CD14-positive monocyte (primary cell): ENCODE measurements at regions not wholly inside any gene's neighbourhood (a gene's known extent, or its start where the extent isn't known, plus 50 kb on each side); places are given as distances from the start of the nearest gene placed in this dataset.

Experiments
- DNase-seq, 3 donors: peaks; one replicate each; pipeline ENCODE4 v3.0.0-alpha.2; 2011 to 2022
- H2AFZ ChIP-seq: 2 replicates; pipeline ENCODE4 v1.6.0; 2012; ENCODE audit warnings: mild to moderate bottlenecking, low read depth, low read length, inconsistent platforms; ENCODE audit not compliant: insufficient read depth, poor library complexity, severe bottlenecking
- H3K27ac ChIP-seq, 2 donors: 1 replicate in 1 of 2; 2 replicates in 1 of 2; pipeline ENCODE4 v1.5.1; 2012 to 2013; ENCODE audit warnings: low read length in 2 of 2, control low read depth in 1 of 2, inconsistent platforms in 1 of 2, low read depth in 1 of 2, mild to moderate bottlenecking in 1 of 2
- H3K27me3 ChIP-seq, 2 donors: one replicate each; pipeline versions ENCODE4 v1.6.0 to v1.6.1; 2011 to 2013; ENCODE audit warnings: low read length in 2 of 2; ENCODE audit not compliant: control insufficient read depth in 2 of 2, insufficient read depth in 2 of 2
- H3K36me3 ChIP-seq, 2 donors: replicated peaks in 1 of 2; 1 replicate in 1 of 2; 2 replicates in 1 of 2; pipeline versions ENCODE4 v1.5.1 to v1.6.1; 2012 to 2013; ENCODE audit warnings: low read length in 2 of 2, control low read depth in 1 of 2, inconsistent platforms in 1 of 2, mild to moderate bottlenecking in 1 of 2; ENCODE audit not compliant: insufficient read depth in 2 of 2, control insufficient read depth in 1 of 2
- H3K4me1 ChIP-seq, 2 donors: 1 replicate in 1 of 2; 2 replicates in 1 of 2; pipeline versions ENCODE4 v1.5.1 to v1.6.1; 2012 to 2013; ENCODE audit warnings: low read length in 2 of 2, control low read depth in 1 of 2, inconsistent platforms in 1 of 2, mild to moderate bottlenecking in 1 of 2, moderate library complexity in 1 of 2; ENCODE audit not compliant: insufficient read depth in 2 of 2, control insufficient read depth in 1 of 2
- H3K4me2 ChIP-seq: replicated peaks from 2 replicates; pipeline ENCODE3; 2012; ENCODE audit warnings: low read length, moderate library complexity, mild to moderate bottlenecking; ENCODE audit not compliant: poor library complexity, severe bottlenecking; ENCODE audit errors: extremely low read depth
- H3K4me3 ChIP-seq, 3 experiments: fragments of 200-600 bp in 1 of 3; sonication (generic) in 1 of 3; replicated peaks in 1 of 3; 1 replicate in 2 of 3; 2 replicates in 1 of 3; pipeline ENCODE4 v1.5.1; 2011 to 2013; ENCODE audit warnings: low read length in 3 of 3, mild to moderate bottlenecking in 3 of 3, control low read depth in 2 of 3, low read depth in 2 of 3, inconsistent platforms in 1 of 3, moderate library complexity in 1 of 3
- H3K79me2 ChIP-seq: 2 replicates; pipeline ENCODE4 v1.6.0; 2012; ENCODE audit warnings: mild to moderate bottlenecking, control low read depth, inconsistent platforms, low read length, moderate library complexity; ENCODE audit not compliant: insufficient read depth
- H3K9ac ChIP-seq: 2 replicates; pipeline ENCODE4 v1.6.0; 2017; ENCODE audit warnings: low read length, mild to moderate bottlenecking; ENCODE audit not compliant: insufficient read depth, poor library complexity, severe bottlenecking
- H3K9me3 ChIP-seq, 2 donors: replicated peaks in 1 of 2; 1 replicate in 1 of 2; 2 replicates in 1 of 2; pipeline versions ENCODE4 v1.5.1 to v1.6.1; 2012 to 2013; ENCODE audit warnings: low read length in 2 of 2, control low read depth in 1 of 2; ENCODE audit not compliant: control insufficient read depth in 1 of 2, insufficient read depth in 1 of 2
- H4K20me1 ChIP-seq: 2 replicates; pipeline ENCODE4 v1.6.0; 2012; ENCODE audit warnings: mild to moderate bottlenecking, low read length, control low read depth, moderate library complexity; ENCODE audit not compliant: insufficient read depth
- H3K27ac Mint-ChIP-seq, 7 donors: one replicate each; pipeline ENCODE4 v1.8.0; 2020; ENCODE audit warnings: mild to moderate bottlenecking in 7 of 7, mixed read lengths in 7 of 7, moderate library complexity in 6 of 7, inconsistent platforms in 2 of 7
- H3K27me3 Mint-ChIP-seq, 3 donors: one replicate each; pipeline ENCODE4 v1.8.0; 2021 to 2022; ENCODE audit warnings: low read depth in 3 of 3, mild to moderate bottlenecking in 3 of 3, mixed read lengths in 3 of 3, moderate library complexity in 3 of 3, inconsistent platforms in 1 of 3
- H3K36me3 Mint-ChIP-seq, 2 donors: one replicate each; pipeline ENCODE4 v1.8.0; 2020; ENCODE audit warnings: mixed read lengths in 2 of 2, inconsistent platforms in 1 of 2, mild to moderate bottlenecking in 1 of 2
- H3K4me1 Mint-ChIP-seq: one replicate; pipeline ENCODE4 v1.8.0; 2020; ENCODE audit warnings: mild to moderate bottlenecking, mixed read lengths
- H3K4me3 Mint-ChIP-seq, 2 donors: one replicate each; pipeline ENCODE4 v1.8.0; 2020; ENCODE audit warnings: mild to moderate bottlenecking in 2 of 2, mixed read lengths in 2 of 2, moderate library complexity in 1 of 2
- H3K9me3 Mint-ChIP-seq, 7 donors: one replicate each; pipeline ENCODE4 v1.8.0; 2020 to 2022; ENCODE audit warnings: mixed read lengths in 7 of 7, mild to moderate bottlenecking in 6 of 7, moderate library complexity in 6 of 7, inconsistent platforms in 2 of 7
- WGBS: methylation state at CpG from one replicate; pipeline ENCODE4 v1.1.5; 2013; ENCODE audit warnings: missing lambda C conversion rate; ENCODE audit not compliant: insufficient coverage; 5-methylcytosine and 5-hydroxymethylcytosine counted together
- intact Hi-C, 2 donors: fragments of 100-400 bp; cut with micrococcal nuclease; formaldehyde crosslinking; loops; one replicate each; pipeline versions ENCODE4 v1.15.0 to v1.15.1; 2023
- TF ChIP-seq, protein P1 (sequence below): fragments of 200-600 bp; IDR thresholded peaks from one replicate; pipeline ENCODE4 v1.8.0; 2022; ENCODE audit warnings: antibody characterized with exemption, mild to moderate bottlenecking

DNA sequence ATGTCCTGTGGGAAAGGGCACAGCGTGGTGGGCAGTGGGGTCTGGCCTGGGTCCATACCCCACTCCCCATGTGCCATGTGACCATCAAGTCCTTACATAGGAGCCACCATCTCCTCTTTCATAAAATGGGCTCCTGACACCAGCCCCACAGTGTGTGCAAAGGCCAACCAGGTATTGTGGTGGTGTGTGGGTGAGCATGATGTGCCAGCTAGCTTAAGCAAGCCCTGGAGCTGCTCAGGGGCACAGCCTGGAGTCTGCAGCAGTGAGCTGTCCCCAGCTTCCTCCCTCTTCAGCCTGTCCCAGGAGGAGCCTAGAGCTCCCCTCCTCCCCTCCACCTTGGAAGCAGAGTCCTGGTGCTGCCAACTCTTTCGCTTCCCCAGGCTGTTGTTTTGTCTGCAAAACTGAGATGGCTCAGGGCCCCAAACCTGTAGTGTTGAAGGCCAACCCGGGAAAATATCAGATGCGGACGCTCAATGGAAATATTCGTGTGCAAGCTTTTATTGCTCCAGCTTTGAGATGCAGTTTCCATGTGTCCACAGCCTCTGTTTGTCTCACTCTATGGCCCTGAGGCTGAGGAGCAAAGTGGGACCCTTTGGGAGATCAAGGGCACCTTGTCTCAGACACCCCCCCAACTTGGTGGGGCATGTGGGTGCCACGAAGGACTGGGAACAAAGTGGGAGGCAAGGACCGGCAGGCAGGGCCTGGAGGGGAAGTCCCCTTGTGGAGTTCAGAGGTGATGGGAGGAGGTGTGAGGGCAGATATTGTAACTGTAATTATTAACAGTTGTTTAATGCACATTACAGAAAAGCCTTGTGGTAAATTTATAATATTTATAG, 92.6 kb downstream of the CTTN start:
- 97% methylated on average over 5 of the region's 8 CpGs for WGBS
- no peaks in the 10 kb centered on the region for H3K27me3 ChIP-seq
- peaks cover 14 to 25% of the 10 kb centered on the region in 2 donors for H3K9me3 ChIP-seq
- DNase-seq, result no peak
- Mint-ChIP-seq H3K9me3 (peaks cover 13 to 26% (median 20%) of the 10 kb centered on the region in 7 donors), H3K27me3 (peaks cover 0 to 1% (median 1%) of the 10 kb centered on the region in 3 donors), H3K4me1 (peaks cover 11% of the 10 kb centered on the region), H3K4me3 (no peak overlapping the region), H3K27ac (no peak overlapping the region), H3K36me3 (no peaks in the 10 kb centered on the region)
- no peaks in the 10 kb centered on the region for H3K79me2 ChIP-seq
- H3K36me3 ChIP-seq, result no peaks in the 10 kb centered on the region
- peaks cover 0 to 4% of the 10 kb centered on the region in 2 donors for H3K4me1 ChIP-seq
- TF ChIP-seq, protein P1, sequence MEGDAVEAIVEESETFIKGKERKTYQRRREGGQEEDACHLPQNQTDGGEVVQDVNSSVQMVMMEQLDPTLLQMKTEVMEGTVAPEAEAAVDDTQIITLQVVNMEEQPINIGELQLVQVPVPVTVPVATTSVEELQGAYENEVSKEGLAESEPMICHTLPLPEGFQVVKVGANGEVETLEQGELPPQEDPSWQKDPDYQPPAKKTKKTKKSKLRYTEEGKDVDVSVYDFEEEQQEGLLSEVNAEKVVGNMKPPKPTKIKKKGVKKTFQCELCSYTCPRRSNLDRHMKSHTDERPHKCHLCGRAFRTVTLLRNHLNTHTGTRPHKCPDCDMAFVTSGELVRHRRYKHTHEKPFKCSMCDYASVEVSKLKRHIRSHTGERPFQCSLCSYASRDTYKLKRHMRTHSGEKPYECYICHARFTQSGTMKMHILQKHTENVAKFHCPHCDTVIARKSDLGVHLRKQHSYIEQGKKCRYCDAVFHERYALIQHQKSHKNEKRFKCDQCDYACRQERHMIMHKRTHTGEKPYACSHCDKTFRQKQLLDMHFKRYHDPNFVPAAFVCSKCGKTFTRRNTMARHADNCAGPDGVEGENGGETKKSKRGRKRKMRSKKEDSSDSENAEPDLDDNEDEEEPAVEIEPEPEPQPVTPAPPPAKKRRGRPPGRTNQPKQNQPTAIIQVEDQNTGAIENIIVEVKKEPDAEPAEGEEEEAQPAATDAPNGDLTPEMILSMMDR, result no peak
- intact Hi-C loops, result no loop called here
- H3K27ac ChIP-seq, result no peak overlapping the region
- no peak overlapping the region for H2AFZ ChIP-seq
- no peak overlapping the region for H3K4me2 ChIP-seq
- no peak overlapping the region for H3K4me3 ChIP-seq
- H4K20me1 ChIP-seq, result no peaks in the 10 kb centered on the region
- H3K9ac ChIP-seq, result no peak overlapping the region

DNA sequence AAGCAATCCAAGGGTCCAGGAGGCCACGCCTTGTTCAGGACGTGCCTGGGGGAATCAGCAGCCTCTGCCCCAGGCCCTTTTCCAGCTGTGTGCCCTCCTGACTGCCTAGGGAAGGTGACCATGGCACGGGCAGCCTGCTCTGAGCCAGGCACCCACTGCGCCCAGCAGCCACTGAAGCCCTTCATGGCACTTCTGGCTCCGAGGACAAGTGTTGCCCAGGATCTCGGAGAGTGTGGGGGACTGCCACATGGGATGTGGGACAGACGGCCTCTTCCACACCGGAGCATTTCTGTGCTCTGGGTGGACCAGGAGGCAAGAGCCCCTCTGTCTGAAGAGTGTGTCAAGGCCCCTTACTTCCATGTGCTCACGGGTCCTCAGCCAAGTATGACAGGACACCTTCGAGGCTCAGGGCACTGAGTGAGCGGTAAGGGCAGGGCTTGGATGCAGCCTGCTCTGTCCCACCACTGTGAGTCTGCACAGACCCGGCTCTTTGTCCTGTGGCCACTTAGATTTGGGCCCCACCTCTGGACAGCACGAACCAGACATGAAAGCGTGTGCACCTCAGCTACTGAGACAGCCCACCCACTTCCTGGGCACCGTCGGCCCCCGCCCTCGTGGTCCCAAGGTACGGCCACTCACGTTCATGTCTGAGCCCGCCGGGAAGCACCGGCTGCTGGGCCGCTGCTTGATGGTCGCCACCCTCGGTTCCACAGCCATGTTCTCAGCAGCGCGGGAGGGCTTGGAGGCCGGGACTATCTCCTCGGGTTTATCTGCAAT, 93.6 kb downstream of the CTTN start:
- no peak for DNase-seq
- H2AFZ ChIP-seq, result no peak overlapping the region
- H3K4me1 ChIP-seq, result peaks cover 0 to 4% of the 10 kb centered on the region in 2 donors
- H3K79me2 ChIP-seq, result no peaks in the 10 kb centered on the region
- no peaks in the 10 kb centered on the region for H3K36me3 Mint-ChIP-seq
- H3K27ac Mint-ChIP-seq, result no peak overlapping the region
- H3K27me3 ChIP-seq, result no peaks in the 10 kb centered on the region
- H3K36me3 ChIP-seq, result no peaks in the 10 kb centered on the region
- no peak overlapping the region for H3K9ac ChIP-seq
- intact Hi-C loops, result no loop called here
- peaks cover 1 to 3% (median 1%) of the 10 kb centered on the region in 3 donors for H3K27me3 Mint-ChIP-seq
- TF ChIP-seq, protein P1, result no peak
- no peak overlapping the region for H3K4me3 ChIP-seq
- WGBS, result 96% methylated on average over 28 of the region's 30 CpGs
- no peak overlapping the region for H3K27ac ChIP-seq
- H3K9me3 Mint-ChIP-seq, result peaks cover 13 to 26% (median 20%) of the 10 kb centered on the region in 7 donors
- no peak overlapping the region for H3K4me3 Mint-ChIP-seq
- no peak overlapping the region for H3K4me2 ChIP-seq
- H3K9me3 ChIP-seq, result peaks cover 14 to 25% of the 10 kb centered on the region in 2 donors
- H4K20me1 ChIP-seq, result no peaks in the 10 kb centered on the region
- H3K4me1 Mint-ChIP-seq, result peaks cover 11% of the 10 kb centered on the region
